H9 (cell line): ENCODE measurements at regions not wholly inside any gene's neighbourhood (a gene's known extent, or its start where the extent isn't known, plus 50 kb on each side); places are given as distances from the start of the nearest gene placed in this dataset.

Source experiments
- DNase-seq: peaks from one replicate; pipeline ENCODE4 v3.0.0-alpha.2; 2017
- H2AFZ ChIP-seq: one replicate; pipeline ENCODE4 v1.6.1; 2013; ENCODE audit warnings: mild to moderate bottlenecking, low read length, control low read depth, moderate library complexity
- H2AK5ac ChIP-seq: 2 replicates; pipeline ENCODE4 v1.6.1; 2013; ENCODE audit warnings: low read length, control low read depth, mixed read lengths; ENCODE audit not compliant: insufficient read length
- H2BK120ac ChIP-seq: one replicate; pipeline ENCODE4 v1.6.1; 2013; ENCODE audit warnings: low read depth, mild to moderate bottlenecking, low read length, control low read depth, inconsistent platforms; ENCODE audit not compliant: poor library complexity, severe bottlenecking
- H2BK12ac ChIP-seq: 2 replicates; pipeline ENCODE4 v1.6.1; 2013; ENCODE audit warnings: low read length, control low read depth, mixed read lengths, low read depth; ENCODE audit not compliant: insufficient read length
- H2BK15ac ChIP-seq: 2 replicates; pipeline ENCODE4 v1.6.1; 2013; ENCODE audit warnings: low read depth, low read length, control low read depth
- H2BK20ac ChIP-seq: one replicate; pipeline ENCODE4 v1.6.1; 2013; ENCODE audit warnings: low read depth, mild to moderate bottlenecking, low read length, control low read depth, inconsistent platforms; ENCODE audit not compliant: poor library complexity, severe bottlenecking
- H2BK5ac ChIP-seq: 2 replicates; pipeline ENCODE4 v1.6.1; 2013; ENCODE audit warnings: low read length, control low read depth, mixed read lengths; ENCODE audit not compliant: insufficient read length
- H3K14ac ChIP-seq: 2 replicates; pipeline ENCODE4 v1.6.1; 2013; ENCODE audit warnings: low read length, control low read depth; ENCODE audit not compliant: insufficient read depth
- H3K18ac ChIP-seq: 2 replicates; pipeline ENCODE4 v1.6.1; 2013; ENCODE audit warnings: low read depth, mild to moderate bottlenecking, mixed read lengths, low read length, control low read depth; ENCODE audit not compliant: insufficient read length
- H3K23ac ChIP-seq: 2 replicates; pipeline ENCODE4 v1.6.1; 2013; ENCODE audit warnings: low read length, control low read depth, mixed read lengths, low read depth; ENCODE audit not compliant: insufficient read length
- H3K23me2 ChIP-seq: 2 replicates; pipeline ENCODE4 v1.6.1; 2013; ENCODE audit warnings: low read depth, mild to moderate bottlenecking, mixed read lengths, low read length, control low read depth; ENCODE audit not compliant: insufficient read length, poor library complexity, severe bottlenecking
- H3K27ac ChIP-seq: 2 replicates; pipeline ENCODE4 v1.5.1; 2013; ENCODE audit warnings: low read length, control low read depth, mixed read lengths, low read depth; ENCODE audit not compliant: insufficient read length
- H3K27me3 ChIP-seq: 2 replicates; pipeline ENCODE4 v1.6.1; 2013; ENCODE audit warnings: low read length, control low read depth, inconsistent platforms; ENCODE audit not compliant: insufficient read depth
- H3K4ac ChIP-seq: 2 replicates; pipeline ENCODE4 v1.6.1; 2013; ENCODE audit warnings: low read depth, mild to moderate bottlenecking, control low read depth, inconsistent platforms, low read length, moderate library complexity
- H3K4me1 ChIP-seq: 2 replicates; pipeline ENCODE4 v1.6.1; 2013; ENCODE audit warnings: low read length, control low read depth, inconsistent platforms; ENCODE audit not compliant: insufficient read depth
- H3K4me2 ChIP-seq: 2 replicates; pipeline ENCODE4 v1.6.1; 2013; ENCODE audit warnings: low read length, control low read depth, mixed read lengths; ENCODE audit not compliant: insufficient read length, insufficient read depth
- H3K56ac ChIP-seq: 2 replicates; pipeline ENCODE4 v1.6.1; 2013; ENCODE audit warnings: low read depth, mild to moderate bottlenecking, mixed read lengths, low read length, control low read depth; ENCODE audit not compliant: insufficient read length
- H3K79me1 ChIP-seq: 2 replicates; pipeline ENCODE4 v1.6.1; 2013; ENCODE audit warnings: low read depth, mild to moderate bottlenecking, moderate library complexity, low read length, control low read depth, inconsistent platforms; ENCODE audit not compliant: insufficient read depth, poor library complexity, severe bottlenecking
- H3K79me2 ChIP-seq: 2 replicates; pipeline ENCODE4 v1.6.1; 2013; ENCODE audit warnings: low read length, control low read depth, inconsistent platforms; ENCODE audit not compliant: insufficient read depth
- H3K9ac ChIP-seq: 2 replicates; pipeline ENCODE4 v1.6.1; 2013; ENCODE audit warnings: low read length, control low read depth, mixed read lengths; ENCODE audit not compliant: insufficient read length; ENCODE audit errors: extremely low read depth
- H3K9me3 ChIP-seq: one replicate; pipeline ENCODE4 v1.6.1; 2013; ENCODE audit warnings: low read depth, low read length, inconsistent platforms; ENCODE audit not compliant: control insufficient read depth
- H3T11ph ChIP-seq: one replicate; pipeline ENCODE4 v1.6.1; 2013; ENCODE audit warnings: mild to moderate bottlenecking, low read length, control low read depth, inconsistent platforms
- H4K20me1 ChIP-seq: one replicate; pipeline ENCODE4 v1.6.1; 2013; ENCODE audit not compliant: control insufficient read depth, insufficient read length, insufficient read depth
- H4K5ac ChIP-seq: 2 replicates; pipeline ENCODE4 v1.6.1; 2013; ENCODE audit warnings: low read depth, mild to moderate bottlenecking, mixed read lengths, low read length, control low read depth; ENCODE audit not compliant: insufficient read length
- H4K8ac ChIP-seq: replicated peaks from 2 replicates; pipeline ENCODE4 v1.6.1; 2013; ENCODE audit warnings: low read length, control low read depth, mixed read lengths, low read depth; ENCODE audit not compliant: insufficient read length
- H4K91ac ChIP-seq: 2 replicates; pipeline ENCODE4 v1.6.1; 2013; ENCODE audit warnings: low read depth, mild to moderate bottlenecking, moderate library complexity, mixed read lengths, low read length, control low read depth; ENCODE audit not compliant: insufficient read length
- H3K27ac Mint-ChIP-seq, 3 experiments: 2 replicates in 2 of 3; 3 replicates in 1 of 3; pipeline ENCODE4 v1.8.0; 2020 to 2021; ENCODE audit warnings: mixed read lengths in 3 of 3, mild to moderate bottlenecking in 1 of 3, moderate library complexity in 1 of 3
- H3K27me3 Mint-ChIP-seq: 2 replicates; pipeline ENCODE4 v1.8.0; 2021; ENCODE audit warnings: low read depth, mild to moderate bottlenecking, moderate library complexity, mixed read lengths
- H3K36me3 Mint-ChIP-seq, 3 experiments: 2 replicates in 2 of 3; 3 replicates in 1 of 3; pipeline ENCODE4 v1.8.0; 2020 to 2021; ENCODE audit warnings: low read depth in 3 of 3, mixed read lengths in 3 of 3; ENCODE audit not compliant: insufficient read depth in 1 of 3
- H3K4me1 Mint-ChIP-seq, 2 experiments: 2 replicates each; pipeline ENCODE4 v1.8.0; 2020; ENCODE audit warnings: mixed read lengths in 2 of 2
- H3K4me3 Mint-ChIP-seq, 2 experiments: 2 replicates in 1 of 2; 3 replicates in 1 of 2; pipeline ENCODE4 v1.8.0; 2020 to 2021; ENCODE audit warnings: mild to moderate bottlenecking in 2 of 2, mixed read lengths in 2 of 2, moderate library complexity in 1 of 2
- H3K9me3 Mint-ChIP-seq, 2 experiments: 2 replicates in 1 of 2; 3 replicates in 1 of 2; pipeline ENCODE4 v1.8.0; 2020; ENCODE audit warnings: mild to moderate bottlenecking in 2 of 2, mixed read lengths in 2 of 2, moderate library complexity in 1 of 2
- CTCF ChIP-seq: fragments of 200-600 bp; sonication (generic); conservative IDR thresholded peaks from 3 replicates; pipeline ENCODE4 v1.8.0; 2021; ENCODE audit warnings: antibody characterized with exemption, mild to moderate bottlenecking
- WGBS: extraction: QIAGEN DNeasy Blood & Tissue Kit; methylation state at CpG from one replicate; pipeline ENCODE4 v1.1.7; 2013; ENCODE audit warnings: missing lambda C conversion rate, low lambda C conversion rate, mixed read lengths; ENCODE audit not compliant: insufficient read length; ENCODE audit errors: extremely low coverage; 5-methylcytosine and 5-hydroxymethylcytosine counted together

GRCh38 chr13:40404967-40405716 lies 261.3 kb downstream of the FOXO1 start:
- Histone ChIP-seq H3K4me2 (no peak overlapping the region), H3K14ac (no peak overlapping the region), H3K79me1 (no peaks in the 10 kb centered on the region), H4K91ac (no peak overlapping the region), H4K20me1 (no peaks in the 10 kb centered on the region), H3K4ac (no peak overlapping the region), H3T11ph (no peak overlapping the region), H4K5ac (no peak overlapping the region), H2BK20ac (no peak overlapping the region), H3K27ac (no peak overlapping the region), H2BK120ac (no peak overlapping the region), H3K79me2 (0 out of 2 replicates have a peak, but pooled peaks cover 2% of the 10 kb centered on the region), H2AFZ (no peak overlapping the region), H4K8ac (no peak overlapping the region), H2AK5ac (no peak overlapping the region), H3K4me1 (no peaks in the 10 kb centered on the region; the same call in 1 of the 2 replicates), H3K18ac (no peak overlapping the region), H3K9me3 (no peaks in the 10 kb centered on the region), H2BK15ac (no peak overlapping the region), H3K56ac (no peak overlapping the region), H3K23me2 (no peaks in the 10 kb centered on the region), H2BK5ac (no peak overlapping the region), H2BK12ac (no peak overlapping the region), H3K27me3 (no peaks in the 10 kb centered on the region), H3K23ac (no peak overlapping the region), H3K9ac (no peak overlapping the region)
- Mint-ChIP-seq H3K9me3 (no peaks in the 10 kb centered on the region; a peak in 1 of 5 replicates), H3K36me3 (no peaks in the 10 kb centered on the region), H3K27me3 (no peaks in the 10 kb centered on the region; the same call in 1 of the 2 replicates), H3K27ac (no peak overlapping the region), H3K4me3 (no peak overlapping the region), H3K4me1 (peaks cover 15 to 17% of the 10 kb centered on the region in 2 experiments)
- no CpG with 5 or more reads among the region's 4 CpGs for WGBS
- no peak for DNase-seq
- no peak for TF ChIP-seq CTCF
